NB4 (cell line): ENCODE measurements at regions not wholly inside any gene's neighbourhood (a gene's known extent, or its start where the extent isn't known, plus 50 kb on each side); places are given as distances from the start of the nearest gene placed in this dataset.

Experiments used
- MYC ChIP-seq: IDR thresholded peaks from 2 replicates; pipeline ENCODE4 v1.6.1; 2011; ENCODE audit warnings: low read depth, low read length
- POLR2A ChIP-seq: IDR thresholded peaks from 2 replicates; pipeline ENCODE4 v1.6.1; 2011; ENCODE audit warnings: mild to moderate bottlenecking; ENCODE audit not compliant: insufficient read length; ENCODE audit errors: extremely low read depth
- TF ChIP-seq, protein P1 (sequence below): IDR thresholded peaks from one replicate; pipeline ENCODE4 v1.5.1; 2012; ENCODE audit warnings: low read depth, low read length
- TF ChIP-seq, protein P2 (sequence below): IDR thresholded peaks from 2 replicates; pipeline ENCODE4 v1.6.1; 2011; ENCODE audit warnings: low read depth, low read length

GRCh38 chr16:13858873-13859580 lies 60.9 kb upstream of the ERCC4 start:
- TF ChIP-seq, protein P1, sequence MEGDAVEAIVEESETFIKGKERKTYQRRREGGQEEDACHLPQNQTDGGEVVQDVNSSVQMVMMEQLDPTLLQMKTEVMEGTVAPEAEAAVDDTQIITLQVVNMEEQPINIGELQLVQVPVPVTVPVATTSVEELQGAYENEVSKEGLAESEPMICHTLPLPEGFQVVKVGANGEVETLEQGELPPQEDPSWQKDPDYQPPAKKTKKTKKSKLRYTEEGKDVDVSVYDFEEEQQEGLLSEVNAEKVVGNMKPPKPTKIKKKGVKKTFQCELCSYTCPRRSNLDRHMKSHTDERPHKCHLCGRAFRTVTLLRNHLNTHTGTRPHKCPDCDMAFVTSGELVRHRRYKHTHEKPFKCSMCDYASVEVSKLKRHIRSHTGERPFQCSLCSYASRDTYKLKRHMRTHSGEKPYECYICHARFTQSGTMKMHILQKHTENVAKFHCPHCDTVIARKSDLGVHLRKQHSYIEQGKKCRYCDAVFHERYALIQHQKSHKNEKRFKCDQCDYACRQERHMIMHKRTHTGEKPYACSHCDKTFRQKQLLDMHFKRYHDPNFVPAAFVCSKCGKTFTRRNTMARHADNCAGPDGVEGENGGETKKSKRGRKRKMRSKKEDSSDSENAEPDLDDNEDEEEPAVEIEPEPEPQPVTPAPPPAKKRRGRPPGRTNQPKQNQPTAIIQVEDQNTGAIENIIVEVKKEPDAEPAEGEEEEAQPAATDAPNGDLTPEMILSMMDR = no peak
- TF ChIP-seq, protein P2, sequence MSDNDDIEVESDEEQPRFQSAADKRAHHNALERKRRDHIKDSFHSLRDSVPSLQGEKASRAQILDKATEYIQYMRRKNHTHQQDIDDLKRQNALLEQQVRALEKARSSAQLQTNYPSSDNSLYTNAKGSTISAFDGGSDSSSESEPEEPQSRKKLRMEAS = no peak
- no peak for TF ChIP-seq MYC
- no peak for TF ChIP-seq POLR2A
